GM21619 (cell line): ENCODE measurements at regions not wholly inside any gene's neighbourhood (a gene's known extent, or its start where the extent isn't known, plus 50 kb on each side); places are given as distances from the start of the nearest gene placed in this dataset.

Source experiments
- ATAC-seq: cut with Tn5 transposase; IDR thresholded peaks from one replicate; pipeline ENCODE4 v1.9.1; 2021; ENCODE audit not compliant: unreplicated experiment

DNA sequence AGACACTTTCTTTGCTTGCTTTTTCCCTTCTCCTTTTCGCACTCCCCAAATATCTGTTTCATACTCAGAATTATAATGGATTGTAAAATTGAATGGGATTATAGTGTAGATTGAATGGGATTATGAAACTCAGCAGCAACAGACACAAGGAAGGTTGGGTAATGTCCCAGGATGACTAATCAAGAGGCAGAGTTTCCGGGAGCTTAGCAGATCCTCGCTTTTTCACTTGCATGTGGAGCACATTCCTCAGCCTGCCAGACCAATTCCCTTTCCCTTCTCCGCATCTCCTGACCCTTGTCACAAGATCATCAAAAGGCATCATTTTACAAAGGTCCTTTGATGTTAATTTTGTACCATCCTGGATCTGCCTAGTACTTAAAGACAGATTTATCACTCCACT lies 55.1 kb upstream of the SLC1A1 start:
- ATAC-seq = no peak

GRCh38 chr9:4433379-4433778 lies 56.9 kb upstream of the SLC1A1 start:
- ATAC-seq = no peak

DNA sequence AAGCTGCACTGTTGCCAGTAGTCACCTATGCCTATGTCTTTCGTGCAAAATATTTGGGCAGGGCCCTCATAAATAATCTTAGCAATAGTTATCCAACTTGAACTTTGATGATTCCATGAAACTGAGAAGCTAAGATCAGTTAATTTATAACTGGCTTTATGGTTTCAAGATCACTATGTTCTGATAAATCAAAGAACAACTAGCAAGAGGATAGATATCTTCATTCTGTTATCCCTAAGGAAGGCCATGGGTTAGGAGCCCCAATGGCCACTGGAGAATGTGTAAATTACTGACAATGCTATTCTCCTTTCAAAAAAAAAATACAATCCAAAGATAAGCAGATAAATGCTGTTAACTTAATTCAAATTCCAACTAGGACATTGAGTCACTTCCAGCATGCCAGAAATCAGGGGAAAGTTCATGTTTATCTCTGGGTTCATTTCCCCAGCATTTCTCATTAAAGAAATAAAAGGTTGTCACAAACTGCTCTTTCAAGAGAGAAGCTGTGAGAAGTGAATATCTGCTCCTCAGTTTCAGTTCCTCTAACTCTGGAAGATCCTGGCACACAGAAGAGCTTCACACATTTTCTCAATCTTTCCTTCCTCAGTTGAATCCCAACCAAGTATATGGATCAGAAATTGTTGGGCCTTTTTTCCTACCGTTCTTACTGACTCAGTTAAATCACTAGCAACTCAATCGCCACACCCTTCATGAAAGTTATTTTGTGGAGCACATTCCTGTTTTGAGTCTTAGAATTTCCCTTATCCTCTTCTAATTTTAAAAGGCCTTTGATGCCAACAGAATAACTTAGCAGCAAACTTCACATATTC lies 59.6 kb upstream of the SLC1A1 start:
- ATAC-seq = no peak

- ATAC-seq = no peak
These were observed 64.8 kb upstream of the SLC1A1 start for GRCh38 chr9:4425319-4426045.

- no peak for ATAC-seq
These were observed 65.4 kb upstream of the SLC1A1 start for GRCh38 chr9:4424891-4425290.

GRCh38 chr9:4424038-4424437 lies 66.2 kb upstream of the SLC1A1 start:
- ATAC-seq = no peak

DNA sequence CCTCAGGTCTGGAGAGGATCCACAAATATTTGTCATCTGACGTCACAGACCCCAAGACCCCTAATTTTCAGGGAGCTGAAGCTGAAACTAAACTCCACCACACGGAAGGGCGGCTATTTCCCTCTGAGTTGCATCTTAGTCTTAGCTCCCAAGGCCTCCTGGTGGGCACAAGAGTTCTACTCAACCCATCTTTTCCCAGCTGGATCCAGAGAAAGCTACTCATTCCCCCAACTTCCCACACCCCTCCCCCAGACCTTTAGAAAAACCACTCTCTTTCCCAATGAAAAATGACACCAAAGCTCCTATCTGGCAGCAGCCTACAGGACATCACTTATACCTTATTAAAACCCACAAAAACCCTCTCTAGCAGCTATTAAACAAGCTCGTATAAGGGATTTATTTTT lies 67.1 kb upstream of the SLC1A1 start:
- no peak for ATAC-seq

DNA sequence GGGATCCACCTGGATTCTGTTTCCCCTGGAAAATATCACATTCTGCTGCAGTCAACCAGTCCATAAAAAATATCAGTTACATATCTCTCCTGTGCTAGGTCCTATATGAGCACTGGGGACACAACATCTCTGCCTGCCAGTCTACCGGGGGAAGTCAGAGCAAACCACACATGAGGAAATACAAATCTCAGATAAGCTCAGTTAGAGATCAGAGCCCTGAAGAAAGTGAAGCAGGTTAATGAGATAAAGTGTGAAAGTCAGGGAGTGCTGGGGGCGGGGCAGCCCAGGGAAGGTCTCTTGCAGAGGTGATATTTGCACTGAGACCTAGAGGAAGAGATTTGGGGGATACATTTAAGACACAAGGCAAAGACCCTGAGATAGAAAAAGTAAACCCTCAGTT lies 67.8 kb upstream of the SLC1A1 start:
- ATAC-seq = peak; percentile 77

DNA sequence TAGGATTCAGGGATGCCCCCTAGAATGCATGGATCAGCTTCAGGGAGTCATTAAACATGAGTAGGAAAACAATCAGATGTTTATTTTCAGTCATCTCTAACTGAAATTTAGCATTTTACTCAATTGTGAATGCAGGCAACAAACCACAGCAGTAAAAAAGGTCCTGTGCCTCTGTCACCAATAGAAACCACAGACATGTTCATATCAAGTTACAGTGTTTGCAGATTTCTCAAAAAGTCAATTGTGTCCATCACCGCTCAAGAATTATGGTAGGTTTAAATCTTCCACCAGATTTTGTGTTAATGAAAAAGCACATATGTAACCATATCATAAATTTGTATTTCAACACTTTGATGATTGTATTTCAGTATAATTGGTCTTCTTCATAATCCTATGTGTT lies 68.4 kb upstream of the SLC1A1 start:
- no peak for ATAC-seq

DNA sequence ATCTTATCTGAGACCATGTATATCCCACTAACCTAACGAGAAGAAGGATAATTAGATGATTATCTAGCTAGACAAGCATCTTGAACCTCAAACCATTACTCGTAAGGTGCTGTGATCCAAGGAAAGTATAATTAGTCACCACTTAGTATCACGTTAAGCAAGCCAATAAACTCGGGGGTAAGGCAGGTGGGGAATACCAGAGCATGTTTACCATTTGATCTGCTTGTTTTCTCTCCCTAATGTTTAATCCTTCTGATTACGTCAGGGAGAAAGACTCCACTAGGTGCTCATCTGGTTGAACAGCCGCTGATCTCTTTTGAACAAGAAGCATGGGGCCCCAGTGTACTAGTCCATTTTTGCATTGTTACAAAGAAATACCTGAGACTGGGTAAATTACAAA lies 69.9 kb upstream of the SLC1A1 start:
- ATAC-seq = no peak

DNA sequence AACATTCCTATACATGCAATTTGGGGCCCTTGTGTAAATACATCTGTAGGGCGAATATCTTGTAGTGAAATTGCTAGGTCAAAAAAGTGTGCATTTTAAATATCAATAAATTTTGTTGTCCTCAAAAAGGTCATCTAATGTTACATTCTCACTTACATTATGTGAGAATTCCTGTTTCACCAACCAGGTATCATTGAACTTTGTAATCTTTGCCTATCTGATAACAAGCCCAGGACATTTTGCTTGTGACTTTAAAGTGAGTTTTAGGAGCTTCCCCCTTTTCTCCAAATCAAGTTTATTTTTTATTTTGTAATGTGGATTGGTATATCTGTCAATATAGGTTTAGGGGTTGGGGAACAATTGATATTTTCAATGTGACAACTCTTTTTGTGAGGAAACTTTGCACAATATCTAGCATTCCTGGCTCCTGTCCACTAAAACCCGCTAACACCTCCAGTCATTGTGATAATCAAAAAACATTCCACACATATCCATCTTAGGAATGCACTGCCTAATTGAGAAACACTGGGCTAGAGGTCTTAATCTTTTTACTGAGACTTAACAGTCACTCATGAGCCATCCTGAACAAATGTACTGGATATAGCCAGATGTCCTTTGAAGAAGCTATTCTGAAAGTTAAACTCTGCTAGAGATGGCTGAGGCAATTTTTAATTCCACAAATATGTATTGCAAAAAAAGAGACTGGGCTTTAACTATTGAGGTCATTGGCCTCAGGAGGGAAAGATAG lies 72.5 kb upstream of the SLC1A1 start:
- ATAC-seq = no peak

- ATAC-seq = no peak
These were observed 73.8 kb upstream of the SLC1A1 start for GRCh38 chr9:4416467-4416866.

DNA sequence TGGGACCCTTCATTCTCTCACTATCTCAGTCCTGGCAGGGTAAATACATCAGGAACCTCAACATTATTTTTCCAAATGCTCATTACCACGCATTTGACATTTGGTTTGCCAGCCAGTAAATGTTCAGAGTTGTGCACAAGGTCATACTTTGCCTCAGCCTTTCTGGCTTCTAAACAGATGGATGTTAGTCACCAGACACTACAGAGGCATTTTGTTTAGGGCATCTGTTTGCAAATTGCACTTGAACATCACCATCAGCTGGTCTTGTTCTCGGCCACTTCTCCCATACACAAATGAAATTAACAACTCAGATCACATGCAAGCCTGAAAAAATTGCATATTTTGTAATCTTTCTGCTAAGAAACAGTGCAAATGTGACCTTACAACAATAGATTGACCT lies 75.0 kb upstream of the SLC1A1 start:
- no peak for ATAC-seq

GRCh38 chr9:4413856-4414255 lies 76.4 kb upstream of the SLC1A1 start:
- ATAC-seq = no peak

DNA sequence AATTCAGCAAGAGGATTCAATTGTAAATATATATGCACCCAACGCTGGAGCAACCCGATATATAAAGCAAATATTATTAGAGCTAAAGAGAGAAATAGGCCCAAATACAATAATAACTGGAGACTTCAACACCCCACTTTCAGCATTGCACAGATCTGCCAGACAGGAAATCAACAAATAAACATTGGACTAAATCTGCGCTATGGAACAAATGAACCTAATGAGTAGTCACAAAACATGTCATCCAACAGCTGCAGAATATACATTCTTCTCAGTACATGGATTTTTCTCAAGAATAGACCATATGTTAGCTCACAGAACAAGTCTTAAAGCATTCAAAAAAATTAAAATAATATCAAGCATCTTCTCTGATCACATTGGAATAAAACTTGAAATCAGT lies 86.1 kb upstream of the SLC1A1 start:
- no peak for ATAC-seq

DNA sequence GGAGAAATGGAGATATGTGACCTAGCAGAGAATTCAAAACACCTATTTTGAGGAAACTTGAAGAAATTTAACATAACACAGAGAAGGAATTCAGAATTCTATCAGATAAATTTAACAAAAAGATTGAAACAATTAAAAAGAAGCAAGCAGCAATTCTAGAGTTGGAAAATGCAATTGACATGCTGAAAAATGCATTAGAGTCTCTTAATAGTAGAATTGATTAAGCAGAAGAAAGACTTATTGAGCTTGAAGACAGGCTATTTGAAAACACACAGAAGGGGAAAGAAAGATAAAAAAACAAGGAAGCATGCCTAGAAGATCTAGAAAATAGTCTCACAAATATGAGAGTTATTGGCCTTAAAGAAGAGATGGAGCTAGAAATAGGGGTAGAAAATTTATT lies 87.8 kb upstream of the SLC1A1 start:
- no peak for ATAC-seq

DNA sequence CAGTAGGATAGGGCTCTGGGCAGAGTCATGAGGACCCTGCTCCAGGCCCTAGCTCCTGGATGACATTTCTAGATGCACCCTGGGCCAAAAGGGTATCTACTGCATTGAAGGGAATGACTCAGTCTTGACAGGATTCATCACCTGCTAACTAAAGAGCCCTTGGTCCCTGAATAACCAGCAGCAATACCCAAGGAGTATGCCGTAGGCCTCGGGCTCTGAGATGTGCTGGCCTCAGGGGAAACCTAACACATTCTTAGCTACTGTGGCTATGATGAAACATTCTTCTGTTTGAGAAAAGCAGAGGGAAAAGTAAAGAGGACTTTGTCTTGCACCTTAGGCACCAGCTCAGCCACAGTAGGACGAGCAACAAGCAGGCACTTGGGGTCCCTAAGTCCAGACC lies 89.5 kb upstream of the SLC1A1 start:
- ATAC-seq = no peak

DNA sequence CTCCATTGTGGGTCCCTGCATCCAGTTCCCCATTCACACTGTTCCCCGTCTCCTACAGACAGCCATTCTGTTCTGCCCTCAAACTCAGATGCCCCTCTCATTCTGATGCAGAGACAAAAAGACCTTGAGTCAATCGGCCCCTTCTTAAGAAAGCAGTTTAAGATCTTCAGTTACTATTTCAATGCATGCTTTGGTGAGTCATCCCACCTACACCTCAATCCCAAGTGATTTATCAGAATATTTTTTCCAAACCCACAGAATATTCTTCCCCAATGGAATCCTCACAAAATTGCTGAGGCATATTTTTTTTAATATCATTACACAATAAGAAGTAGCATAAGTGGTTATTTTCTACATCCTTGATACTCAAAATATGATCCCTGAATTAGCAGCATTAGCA lies 92.4 kb upstream of the SLC1A1 start:
- ATAC-seq = no peak

GRCh38 chr9:4393806-4394523 lies 94.1 kb upstream of the GLIS3 start:
- no peak for ATAC-seq

- ATAC-seq = no peak
These were observed 89.9 kb upstream of the GLIS3 start for GRCh38 chr9:4389755-4390154.

DNA sequence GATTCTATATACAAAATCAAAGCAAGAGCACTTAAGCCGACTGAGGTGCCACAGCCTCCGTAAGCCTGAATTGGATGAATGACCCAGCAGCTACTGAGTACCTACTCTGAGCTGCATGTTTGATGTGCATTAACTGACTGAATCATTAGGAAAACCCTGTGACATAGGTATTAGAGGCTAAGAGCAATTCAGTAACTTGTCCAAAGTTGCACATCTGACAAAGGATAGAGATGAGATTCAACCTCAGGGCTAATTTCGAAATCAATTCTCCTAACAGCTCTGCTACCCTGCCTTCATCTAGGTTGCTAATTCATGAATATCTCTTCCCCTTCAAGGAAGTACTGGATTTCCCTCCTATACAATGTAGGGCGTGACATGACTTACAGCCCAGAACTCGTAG lies 89.1 kb upstream of the GLIS3 start:
- ATAC-seq = no peak
